Activated naive CD4-positive, alpha-beta T cell treated with anti-CD3 and anti-CD28 coated beads, Interleukin-2, amount 50 U/mL, for 24 hours (primary cell): ENCODE measurements at regions not wholly inside any gene's neighbourhood (a gene's known extent, or its start where the extent isn't known, plus 50 kb on each side); places are given as distances from the start of the nearest gene placed in this dataset.
"Not testable (repeated sequence)": the region's sequence is repeated elsewhere in the genome, so short reads cannot be mapped to it uniquely, and the experiment has no call there.

Experiments used
- H3K27ac Mint-ChIP-seq: one replicate; pipeline ENCODE4 v1.8.0; 2021; ENCODE audit warnings: mild to moderate bottlenecking, mixed read lengths
- H3K27me3 Mint-ChIP-seq: one replicate; pipeline ENCODE4 v1.8.0; 2021; ENCODE audit warnings: mixed read lengths
- H3K36me3 Mint-ChIP-seq: one replicate; pipeline ENCODE4 v1.8.0; 2021; ENCODE audit warnings: mixed read lengths
- H3K4me1 Mint-ChIP-seq: one replicate; pipeline ENCODE4 v1.8.0; 2021; ENCODE audit warnings: mixed read lengths
- H3K4me3 Mint-ChIP-seq: one replicate; pipeline ENCODE4 v1.8.0; 2021; ENCODE audit warnings: mild to moderate bottlenecking, mixed read lengths
- H3K9me3 Mint-ChIP-seq: one replicate; pipeline ENCODE4 v1.8.0; 2021; ENCODE audit warnings: mixed read lengths

GRCh38 chr14:21768875-21769257 is 95.2 kb upstream of the OR4E1 start:
- Mint-ChIP-seq H3K9me3 (peaks cover 8% of the 10 kb centered on the region), H3K36me3 (peaks cover 1% of the 10 kb centered on the region), H3K4me1 (peaks cover 7% of the 10 kb centered on the region), H3K27ac (peak overlapping the region; percentile 76), H3K4me3 (peak overlapping the region; percentile 53), H3K27me3 (peaks cover 6% of the 10 kb centered on the region)

GRCh38 chr14:21768116-21768874 is 94.7 kb upstream of the OR4E1 start:
- Mint-ChIP-seq H3K4me1 (peaks cover 7% of the 10 kb centered on the region), H3K27ac (peak overlapping the region; percentile 76), H3K4me3 (peak overlapping the region; percentile 53)

DNA sequence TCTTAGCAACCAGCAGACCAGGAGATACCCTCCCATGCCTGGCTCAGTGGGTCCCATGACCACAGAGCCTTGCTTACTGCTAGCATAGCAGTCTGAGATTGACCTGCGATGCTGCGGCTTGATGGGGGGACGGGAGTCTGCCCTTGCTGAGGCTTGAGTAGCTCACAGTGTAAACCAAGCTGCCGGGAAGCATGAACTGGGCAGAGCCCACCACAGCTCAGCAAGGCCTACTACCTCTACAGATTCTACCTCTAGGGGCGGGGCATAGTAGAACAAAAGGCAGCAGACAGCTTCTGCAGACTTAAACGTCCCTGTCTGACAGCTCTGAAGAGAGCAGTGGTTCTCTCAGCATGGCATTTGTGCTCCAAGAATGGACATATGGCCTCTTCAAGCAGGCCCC is 86.7 kb upstream of the OR4E1 start:
- peaks cover 14% of the 10 kb centered on the region for H3K9me3 Mint-ChIP-seq
- not testable (repeated sequence) for H3K4me3 Mint-ChIP-seq, H3K27me3 Mint-ChIP-seq, H3K36me3 Mint-ChIP-seq, H3K27ac Mint-ChIP-seq, H3K4me1 Mint-ChIP-seq

More at GRCh38 chr14:21768116-21768874, 94.7 kb upstream of the OR4E1 start:
- Mint-ChIP-seq H3K27me3 (peaks cover 6% of the 10 kb centered on the region), H3K36me3 (peaks cover 1% of the 10 kb centered on the region), H3K9me3 (peaks cover 8% of the 10 kb centered on the region)

DNA sequence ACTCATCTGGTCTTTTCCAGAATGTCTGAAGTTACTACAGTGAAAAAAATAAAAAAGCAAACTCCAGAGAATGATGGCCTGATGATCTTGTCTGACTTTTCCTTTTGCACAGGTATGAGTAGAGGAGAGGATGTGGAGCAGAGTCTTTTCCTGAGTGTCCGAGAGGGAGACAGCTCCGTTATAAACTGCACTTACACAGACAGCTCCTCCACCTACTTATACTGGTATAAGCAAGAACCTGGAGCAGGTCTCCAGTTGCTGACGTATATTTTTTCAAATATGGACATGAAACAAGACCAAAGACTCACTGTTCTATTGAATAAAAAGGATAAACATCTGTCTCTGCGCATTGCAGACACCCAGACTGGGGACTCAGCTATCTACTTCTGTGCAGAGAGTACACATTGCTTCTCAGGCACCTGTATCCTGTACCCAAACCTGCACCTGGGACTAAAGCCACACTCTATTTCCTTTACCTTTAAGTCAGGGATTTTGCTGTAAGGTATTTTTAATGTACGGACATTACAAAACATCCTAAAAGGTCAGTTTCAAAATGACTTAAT is 75.8 kb upstream of the OR4E1 start:
- peak overlapping the region; percentile 36 for H3K27ac Mint-ChIP-seq
- H3K27me3 Mint-ChIP-seq: peaks cover 3% of the 10 kb centered on the region
- peak overlapping the region; percentile 82 for H3K4me3 Mint-ChIP-seq
- H3K36me3 Mint-ChIP-seq: no peaks in the 10 kb centered on the region
- H3K4me1 Mint-ChIP-seq: peaks cover 6% of the 10 kb centered on the region
- no peaks in the 10 kb centered on the region for H3K9me3 Mint-ChIP-seq

DNA sequence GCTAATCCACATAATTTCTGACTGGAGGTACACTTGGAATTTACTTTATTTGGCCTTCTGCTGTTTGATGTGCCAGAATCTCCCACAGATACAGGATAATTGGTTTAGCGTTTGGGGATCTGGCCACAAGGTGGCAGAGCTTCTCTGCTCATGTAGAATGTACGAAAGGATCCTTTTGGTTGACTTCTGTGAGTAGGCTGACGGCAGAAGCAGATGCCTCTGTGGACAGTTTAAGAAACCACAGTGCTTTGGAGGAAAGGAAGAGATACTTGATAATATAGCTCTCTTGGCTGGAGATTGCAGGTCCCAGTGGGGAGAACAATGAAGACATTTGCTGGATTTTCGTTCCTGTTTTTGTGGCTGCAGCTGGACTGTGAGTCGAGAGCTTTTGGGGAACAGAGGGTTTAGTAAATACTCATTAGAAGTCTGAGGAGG is 75.3 kb upstream of the OR4E1 start:
- Mint-ChIP-seq H3K27me3 (peaks cover 3% of the 10 kb centered on the region), H3K9me3 (no peaks in the 10 kb centered on the region), H3K4me3 (peak overlapping the region; percentile 82), H3K27ac (peak overlapping the region; percentile 36), H3K36me3 (no peaks in the 10 kb centered on the region), H3K4me1 (peaks cover 6% of the 10 kb centered on the region)

- Mint-ChIP-seq H3K27ac (no peak overlapping the region), H3K4me1 (peaks cover 16% of the 10 kb centered on the region), H3K9me3 (no peaks in the 10 kb centered on the region), H3K27me3 (peaks cover 25% of the 10 kb centered on the region), H3K4me3 (peak overlapping the region; percentile 74), H3K36me3 (no peaks in the 10 kb centered on the region)
Measured at GRCh38 chr14:21735639-21736307, 62.2 kb upstream of the OR4E1 start.

DNA sequence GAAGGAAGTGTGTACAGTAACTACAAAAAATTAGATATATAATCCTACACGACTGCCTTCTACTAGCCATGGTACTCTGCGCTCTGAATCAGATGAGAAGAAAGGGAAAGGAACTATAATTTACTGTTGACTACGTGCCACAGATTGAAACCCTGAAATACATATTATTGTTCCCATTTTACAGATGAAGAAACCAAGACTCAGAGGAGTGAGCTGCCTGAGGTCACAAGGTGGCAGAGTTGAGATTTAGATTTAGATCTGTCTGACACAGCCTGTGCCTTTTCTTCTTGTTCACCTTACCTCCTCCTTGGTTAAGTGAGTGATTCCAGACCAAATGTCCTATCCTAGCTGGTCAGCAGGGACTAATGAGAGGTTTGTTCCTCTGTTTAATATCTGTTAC is 61.6 kb upstream of the OR4E1 start:
- no peaks in the 10 kb centered on the region for H3K9me3 Mint-ChIP-seq
- no peaks in the 10 kb centered on the region for H3K36me3 Mint-ChIP-seq
- no peak overlapping the region for H3K27ac Mint-ChIP-seq
- peaks cover 17% of the 10 kb centered on the region for H3K4me1 Mint-ChIP-seq
- H3K27me3 Mint-ChIP-seq: peaks cover 22% of the 10 kb centered on the region
- H3K4me3 Mint-ChIP-seq: peak overlapping the region; percentile 30

DNA sequence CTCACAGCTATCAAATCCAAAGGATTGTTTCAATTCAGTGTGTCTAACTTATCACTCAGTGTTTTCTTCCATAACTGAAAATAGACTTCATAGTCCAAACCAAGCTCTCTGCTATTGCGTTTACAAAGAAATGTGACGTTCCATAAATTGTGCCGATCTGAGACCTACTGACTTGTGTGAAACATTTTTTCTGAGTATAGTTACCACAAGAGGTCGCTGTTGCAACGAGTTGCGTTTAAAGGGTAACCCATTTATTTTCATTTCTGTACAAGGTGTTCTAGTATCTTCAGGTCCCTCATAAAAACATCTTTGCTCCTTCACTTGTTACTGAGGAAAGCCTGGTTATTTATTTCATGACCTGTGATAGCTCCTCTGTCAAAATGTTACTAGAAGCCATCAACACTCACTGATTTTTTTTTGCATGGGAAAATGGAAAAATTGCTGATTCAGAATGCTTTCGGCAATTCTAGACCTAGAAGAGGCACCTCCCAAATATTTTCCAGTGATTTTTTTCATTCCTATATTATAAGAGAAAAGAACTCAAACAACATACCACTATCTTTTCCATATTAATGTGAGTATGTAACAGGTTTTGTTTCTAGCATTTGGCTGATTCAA is 60.9 kb upstream of the OR4E1 start:
- H3K4me1 Mint-ChIP-seq: peaks cover 23% of the 10 kb centered on the region
- peak overlapping the region; percentile 87 for H3K27ac Mint-ChIP-seq
- peak overlapping the region; percentile 56 for H3K4me3 Mint-ChIP-seq
- H3K27me3 Mint-ChIP-seq: peaks cover 15% of the 10 kb centered on the region
- H3K9me3 Mint-ChIP-seq: no peaks in the 10 kb centered on the region
- H3K36me3 Mint-ChIP-seq: no peaks in the 10 kb centered on the region

GRCh38 chr14:21729703-21730233 is 56.1 kb upstream of the OR4E1 start:
- Mint-ChIP-seq H3K9me3 (no peaks in the 10 kb centered on the region), H3K27me3 (peaks cover 12% of the 10 kb centered on the region), H3K27ac (peak overlapping the region; percentile 37), H3K4me1 (peaks cover 19% of the 10 kb centered on the region), H3K4me3 (peak overlapping the region; percentile 75), H3K36me3 (no peaks in the 10 kb centered on the region)

- Mint-ChIP-seq H3K4me3 (no peak overlapping the region), H3K36me3 (peaks cover 2% of the 10 kb centered on the region), H3K27me3 (peaks cover 19% of the 10 kb centered on the region), H3K9me3 (no peaks in the 10 kb centered on the region), H3K4me1 (peaks cover 8% of the 10 kb centered on the region), H3K27ac (no peak overlapping the region)
Measured at GRCh38 chr14:21725250-21725649, 51.6 kb upstream of the OR4E1 start.

GRCh38 chr14:21724090-21724973 is 50.7 kb upstream of the OR4E1 start:
- H3K27ac Mint-ChIP-seq: peak overlapping the region; percentile 1
- peaks cover 19% of the 10 kb centered on the region for H3K27me3 Mint-ChIP-seq
- peaks cover 2% of the 10 kb centered on the region for H3K36me3 Mint-ChIP-seq
- no peaks in the 10 kb centered on the region for H3K4me1 Mint-ChIP-seq
- peak overlapping the region; percentile 74 for H3K4me3 Mint-ChIP-seq
- no peaks in the 10 kb centered on the region for H3K9me3 Mint-ChIP-seq

DNA sequence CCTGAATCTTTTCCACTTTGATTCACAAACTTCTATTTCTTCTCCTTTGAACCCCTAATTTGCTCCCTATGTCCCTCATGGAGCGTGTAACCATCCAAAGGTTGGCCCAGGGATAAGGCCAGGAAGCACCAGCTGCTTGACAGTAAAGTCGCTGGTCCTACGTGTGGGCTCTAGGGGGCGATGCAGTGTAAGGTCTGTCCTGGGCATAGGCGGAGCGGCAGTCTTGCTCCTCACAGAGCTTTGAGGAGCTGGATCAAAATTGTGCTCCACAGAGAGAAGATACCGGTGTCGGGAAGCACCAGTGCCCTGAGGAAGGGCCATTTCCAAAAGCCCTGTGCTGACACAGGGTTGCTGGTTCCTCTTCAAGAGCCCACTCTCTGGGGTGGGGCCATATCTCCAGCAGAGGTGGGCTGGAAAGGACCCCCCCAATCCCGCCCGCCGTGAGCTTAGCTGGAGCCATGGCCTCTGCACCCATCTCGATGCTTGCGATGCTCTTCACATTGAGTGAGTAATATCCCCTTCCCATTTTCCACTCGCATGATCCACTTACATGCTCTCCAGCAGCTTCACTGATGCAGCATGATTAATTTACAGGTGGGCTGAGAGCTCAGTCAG is 49.9 kb upstream of the OR4E1 start:
- Mint-ChIP-seq H3K4me1 (no peaks in the 10 kb centered on the region), H3K4me3 (peak overlapping the region; percentile 74), H3K27me3 (peaks cover 24% of the 10 kb centered on the region), H3K27ac (peak overlapping the region; percentile 38), H3K36me3 (peaks cover 2% of the 10 kb centered on the region), H3K9me3 (no peaks in the 10 kb centered on the region)
